ENCODE measurements at regions not wholly inside any gene's neighbourhood (a gene's known extent, or its start where the extent isn't known, plus 50 kb on each side); places are given as distances from the start of the nearest gene placed in this dataset.

GRCh38 chr16:86095906-86096485 is 197.0 kb downstream of the IRF8 start:
- TF ChIP-seq CTCF (IDR thresholded peaks at IDR 0.05) (no peak), POLR2AphosphoS5 (IDR thresholded peaks at IDR 0.05; ENCODE audit: low read depth, low read length) (no peak), REST (IDR thresholded peaks at IDR 0.05; ENCODE audit: insufficient read depth in 1 of 2, low read depth in 2 of 2, low read length in 1 of 2) (no peak), SIN3A (IDR thresholded peaks at IDR 0.05; ENCODE audit: borderline replicate concordance, insufficient read depth, low read depth, low read length) (no peak)

Data from Panc1 (cell line).